Stomach smooth muscle (tissue), 2 donors: ENCODE measurements at regions not wholly inside any gene's neighbourhood (a gene's known extent, or its start where the extent isn't known, plus 50 kb on each side); places are given as distances from the start of the nearest gene placed in this dataset.

Experiments used
- H3K27ac ChIP-seq: one replicate; pipeline ENCODE4 v1.7.0; 2013; ENCODE audit warnings: mild to moderate bottlenecking, low read length, inconsistent platforms
- H3K27me3 ChIP-seq, 2 donors: one replicate each; pipeline ENCODE4 v1.7.0; 2013; ENCODE audit warnings: low read length in 2 of 2; ENCODE audit not compliant: insufficient read depth in 2 of 2, control insufficient read depth in 1 of 2
- H3K36me3 ChIP-seq, 2 donors: one replicate each; pipeline ENCODE4 v1.7.0; 2013; ENCODE audit warnings: low read length in 2 of 2; ENCODE audit not compliant: control insufficient read depth in 2 of 2, insufficient read depth in 2 of 2
- H3K4me1 ChIP-seq: one replicate; pipeline ENCODE4 v1.7.0; 2013; ENCODE audit warnings: low read length; ENCODE audit not compliant: control insufficient read depth, insufficient read depth
- H3K4me3 ChIP-seq, 2 donors: one replicate each; pipeline ENCODE4 v1.7.0; 2013; ENCODE audit warnings: low read length in 2 of 2
- H3K9ac ChIP-seq, 2 donors: one replicate each; pipeline ENCODE4 v1.7.0; 2013; ENCODE audit warnings: low read length in 2 of 2, mild to moderate bottlenecking in 1 of 2
- H3K9me3 ChIP-seq, 2 donors: one replicate each; pipeline ENCODE4 v1.7.0; 2013; ENCODE audit warnings: low read length in 2 of 2; ENCODE audit not compliant: control insufficient read depth in 2 of 2
- donor health status: healthy.
- donor health status: Pancreatic carcinoma.

GRCh38 chr10:92758594-92758993 lies 68.8 kb downstream of the HHEX start:
- Histone ChIP-seq H3K4me3 (no peak overlapping the region), H3K9ac (peak overlapping the region in 1 of 2 donors; percentile 39), H3K36me3 (no peaks in the 10 kb centered on the region), H3K9me3 (no peaks in the 10 kb centered on the region), H3K27ac (peak overlapping the region; percentile 96), H3K4me1 (peaks cover 26% of the 10 kb centered on the region), H3K27me3 (no peaks in the 10 kb centered on the region)

- peak overlapping the region in 1 of 2 donors; percentile 58 for H3K9ac ChIP-seq
- no peaks in the 10 kb centered on the region for H3K27me3 ChIP-seq
- peak overlapping the region in 1 of 2 donors; percentile 15 for H3K4me3 ChIP-seq
- no peaks in the 10 kb centered on the region for H3K36me3 ChIP-seq
- H3K9me3 ChIP-seq: no peaks in the 10 kb centered on the region
- peaks cover 26% of the 10 kb centered on the region for H3K4me1 ChIP-seq
- H3K27ac ChIP-seq: peak overlapping the region; percentile 77
These were observed 70.9 kb downstream of the HHEX start for GRCh38 chr10:92760609-92761008.

GRCh38 chr10:92761571-92761970 lies 71.8 kb downstream of the HHEX start:
- peak overlapping the region in 1 of 2 donors; percentile 21 for H3K9ac ChIP-seq
- peaks cover 23% of the 10 kb centered on the region for H3K4me1 ChIP-seq
- H3K9me3 ChIP-seq: no peaks in the 10 kb centered on the region
- peak overlapping the region; percentile 77 for H3K27ac ChIP-seq
- H3K36me3 ChIP-seq: no peaks in the 10 kb centered on the region
- H3K4me3 ChIP-seq: peak overlapping the region in 1 of 2 donors; percentile 29
- H3K27me3 ChIP-seq: no peaks in the 10 kb centered on the region

GRCh38 chr10:92763634-92764155 lies 73.9 kb downstream of the HHEX start:
- peaks cover 12% of the 10 kb centered on the region for H3K4me1 ChIP-seq
- H3K9me3 ChIP-seq: peaks cover 0 to 5% of the 10 kb centered on the region in 2 donors
- no peak overlapping the region for H3K9ac ChIP-seq
- H3K4me3 ChIP-seq: no peak overlapping the region
- no peaks in the 10 kb centered on the region for H3K27me3 ChIP-seq
- H3K27ac ChIP-seq: no peak overlapping the region
- no peaks in the 10 kb centered on the region for H3K36me3 ChIP-seq

DNA sequence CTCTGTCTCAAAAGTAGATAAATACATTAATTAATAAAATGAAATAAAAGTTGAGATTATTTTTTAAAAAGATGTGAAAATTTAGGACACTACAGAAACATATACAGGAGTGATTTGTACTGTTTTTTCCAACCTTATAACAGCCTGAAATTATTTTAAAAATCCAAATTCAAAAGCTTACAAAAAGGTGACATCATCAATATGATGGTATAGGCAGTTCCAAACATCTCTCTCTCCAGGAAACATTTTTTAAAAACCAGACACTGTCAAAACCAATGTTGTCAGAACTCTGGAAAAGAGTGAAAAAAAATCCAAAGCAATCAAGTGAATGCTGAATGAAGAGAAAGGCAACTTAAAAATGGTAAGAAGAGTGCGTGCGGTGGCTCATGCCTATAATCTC lies 76.7 kb downstream of the HHEX start:
- H3K4me3 ChIP-seq: no peak overlapping the region
- H3K9me3 ChIP-seq: peaks cover 0 to 5% of the 10 kb centered on the region in 2 donors
- no peaks in the 10 kb centered on the region for H3K36me3 ChIP-seq
- H3K27me3 ChIP-seq: no peaks in the 10 kb centered on the region
- H3K27ac ChIP-seq: no peak overlapping the region
- H3K9ac ChIP-seq: no peak overlapping the region
- H3K4me1 ChIP-seq: peaks cover 8% of the 10 kb centered on the region

- Histone ChIP-seq H3K4me1 (no peaks in the 10 kb centered on the region), H3K36me3 (no peaks in the 10 kb centered on the region), H3K4me3 (no peak overlapping the region)
These were observed 78.3 kb downstream of the HHEX start for GRCh38 chr10:92768104-92768503.

GRCh38 chr10:92773776-92774175 lies 74.5 kb upstream of the EXOC6 start:
- H3K4me1 ChIP-seq: no peaks in the 10 kb centered on the region
- H3K9me3 ChIP-seq: no peaks in the 10 kb centered on the region
- H3K36me3 ChIP-seq: no peaks in the 10 kb centered on the region
- H3K27ac ChIP-seq: no peak overlapping the region
- no peaks in the 10 kb centered on the region for H3K27me3 ChIP-seq
- no peak overlapping the region for H3K4me3 ChIP-seq
- H3K9ac ChIP-seq: no peak overlapping the region

More at GRCh38 chr10:92768104-92768503, 78.3 kb downstream of the HHEX start:
- H3K27ac ChIP-seq: no peak overlapping the region
- H3K9me3 ChIP-seq: peaks cover 0 to 5% of the 10 kb centered on the region in 2 donors
- H3K9ac ChIP-seq: no peak overlapping the region
- no peaks in the 10 kb centered on the region for H3K27me3 ChIP-seq

DNA sequence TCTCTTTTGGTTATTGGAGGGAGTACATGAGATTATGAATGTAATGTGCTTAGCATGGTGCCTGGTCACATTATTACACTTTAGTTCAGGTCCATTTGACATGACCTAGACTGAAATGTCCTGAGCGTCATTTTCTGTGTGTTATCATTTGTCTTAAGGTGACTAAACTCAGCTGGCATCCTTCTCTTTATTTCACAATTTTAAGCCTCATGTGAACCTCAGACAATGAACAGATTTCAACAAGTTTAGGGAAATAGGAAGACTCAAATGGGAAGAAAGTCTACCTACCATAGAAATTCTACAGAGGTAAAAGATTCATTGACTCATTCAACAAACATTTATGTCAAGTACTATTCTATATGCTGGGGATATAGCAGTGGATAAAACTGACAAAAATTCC lies 70.2 kb upstream of the EXOC6 start:
- no peaks in the 10 kb centered on the region for H3K9me3 ChIP-seq
- no peak overlapping the region for H3K4me3 ChIP-seq
- H3K4me1 ChIP-seq: no peaks in the 10 kb centered on the region
- no peak overlapping the region for H3K27ac ChIP-seq
- H3K27me3 ChIP-seq: no peaks in the 10 kb centered on the region
- H3K9ac ChIP-seq: no peak overlapping the region
- no peaks in the 10 kb centered on the region for H3K36me3 ChIP-seq

GRCh38 chr10:92785118-92785517 lies 63.2 kb upstream of the EXOC6 start:
- no peak overlapping the region for H3K9ac ChIP-seq
- no peak overlapping the region for H3K4me3 ChIP-seq
- no peaks in the 10 kb centered on the region for H3K9me3 ChIP-seq
- H3K36me3 ChIP-seq: no peaks in the 10 kb centered on the region
- H3K27me3 ChIP-seq: no peaks in the 10 kb centered on the region
- no peaks in the 10 kb centered on the region for H3K4me1 ChIP-seq
- no peak overlapping the region for H3K27ac ChIP-seq

GRCh38 chr10:92787557-92788152 lies 60.7 kb upstream of the EXOC6 start:
- no peaks in the 10 kb centered on the region for H3K9me3 ChIP-seq
- no peak overlapping the region for H3K27ac ChIP-seq
- no peak overlapping the region for H3K4me3 ChIP-seq
- no peaks in the 10 kb centered on the region for H3K4me1 ChIP-seq
- H3K27me3 ChIP-seq: no peaks in the 10 kb centered on the region
- no peaks in the 10 kb centered on the region for H3K36me3 ChIP-seq
- H3K9ac ChIP-seq: no peak overlapping the region

GRCh38 chr10:92789067-92789466 lies 59.3 kb upstream of the EXOC6 start:
- no peaks in the 10 kb centered on the region for H3K27me3 ChIP-seq
- no peaks in the 10 kb centered on the region for H3K9me3 ChIP-seq
- H3K4me1 ChIP-seq: no peaks in the 10 kb centered on the region
- no peak overlapping the region for H3K4me3 ChIP-seq
- no peak overlapping the region for H3K9ac ChIP-seq
- H3K27ac ChIP-seq: no peak overlapping the region
- no peaks in the 10 kb centered on the region for H3K36me3 ChIP-seq
